ENCODE measurements at regions not wholly inside any gene's neighbourhood (a gene's known extent, or its start where the extent isn't known, plus 50 kb on each side); places are given as distances from the start of the nearest gene placed in this dataset.
"Not testable (repeated sequence)": the region's sequence is repeated elsewhere in the genome, so short reads cannot be mapped to it uniquely, and the experiment has no call there.

GRCh38 chr13:110045919-110046318 lies 259.5 kb upstream of the IRS2 start:
- WGBS, 5 donors: 76 to 89% (median 83%) methylated on average over 5 of the region's 5 CpGs
- no peaks in the 10 kb centered on the region for H3K36me3 ChIP-seq
- H3K4me3 ChIP-seq: no peak overlapping the region
- no peak for TF ChIP-seq POLR2AphosphoS5 (IDR thresholded peaks at IDR 0.05)
- TF ChIP-seq POLR2A (IDR thresholded peaks at IDR 0.05): no peak
- no peak for TF ChIP-seq CTCF (IDR thresholded peaks at IDR 0.05 in 8 of 11, conservative IDR thresholded peaks at IDR 0.05 in 3 of 11)
- DNase-seq: no peak
- H3K9me3 ChIP-seq: no peaks in the 10 kb centered on the region
- peaks cover 0 to 34% (median 0%) of the 10 kb centered on the region in 7 donors for H3K27me3 ChIP-seq (replicated peaks in 1 of 7)
- H3K27ac ChIP-seq: no peak overlapping the region
- peaks cover 0 to 5% (median 0%) of the 10 kb centered on the region in 6 donors for H3K4me1 ChIP-seq
- intact Hi-C loops (cut with DNase I; ENCODE audit: low total_unique reads): no loop called here

GRCh38 chr13:110045202-110045601 lies 258.8 kb upstream of the IRS2 start:
- Histone ChIP-seq H3K27me3 (replicated peaks in 1 of 7) (peaks cover 0 to 34% (median 0%) of the 10 kb centered on the region in 7 donors), H3K36me3 (no peaks in the 10 kb centered on the region), H3K27ac (no peak overlapping the region), H3K4me1 (peaks cover 0 to 5% (median 0%) of the 10 kb centered on the region in 6 donors), H3K4me3 (no peak overlapping the region), H3K9me3 (no peaks in the 10 kb centered on the region)
- TF ChIP-seq POLR2AphosphoS5 (IDR thresholded peaks at IDR 0.05) (no peak), POLR2A (IDR thresholded peaks at IDR 0.05) (no peak), CTCF (IDR thresholded peaks at IDR 0.05 in 8 of 11, conservative IDR thresholded peaks at IDR 0.05 in 3 of 11) (no peak)
- DNase-seq: no peak
- intact Hi-C loops (cut with DNase I; ENCODE audit: low total_unique reads): no loop called here
- WGBS, 5 donors: 92 to 97% (median 93%) methylated on average over 10 of the region's 10 CpGs

- no peak for DNase-seq
- H3K9me3 ChIP-seq: no peaks in the 10 kb centered on the region
- TF ChIP-seq POLR2A (IDR thresholded peaks at IDR 0.05) (no peak), CTCF (IDR thresholded peaks at IDR 0.05 in 8 of 11, conservative IDR thresholded peaks at IDR 0.05 in 3 of 11) (no peak), POLR2AphosphoS5 (IDR thresholded peaks at IDR 0.05) (no peak)
- WGBS, 5 donors: 46 to 64% (median 53%) methylated on average over 15 of the region's 15 CpGs
- peaks cover 0 to 5% (median 0%) of the 10 kb centered on the region in 6 donors for H3K4me1 ChIP-seq
- H3K4me3 ChIP-seq: no peak overlapping the region
- H3K27me3 ChIP-seq (replicated peaks in 1 of 7): peaks cover 0 to 34% (median 0%) of the 10 kb centered on the region in 7 donors
- no peaks in the 10 kb centered on the region for H3K36me3 ChIP-seq
- intact Hi-C loops (cut with DNase I; ENCODE audit: low total_unique reads): no loop called here
- no peak overlapping the region for H3K27ac ChIP-seq
Measured at GRCh38 chr13:110044551-110045111, 258.2 kb upstream of the IRS2 start.

- peaks cover 0 to 42% (median 0%) of the 10 kb centered on the region in 7 donors for H3K27me3 ChIP-seq (replicated peaks in 1 of 7)
- H3K4me3 ChIP-seq: no peak overlapping the region
- TF ChIP-seq POLR2A (IDR thresholded peaks at IDR 0.05): no peak
- no peak for TF ChIP-seq CTCF (IDR thresholded peaks at IDR 0.05 in 8 of 11, conservative IDR thresholded peaks at IDR 0.05 in 3 of 11)
- TF ChIP-seq POLR2AphosphoS5 (IDR thresholded peaks at IDR 0.05): no peak
- intact Hi-C loops (cut with DNase I; ENCODE audit: low total_unique reads): no loop called here
- H3K36me3 ChIP-seq: no peaks in the 10 kb centered on the region
- no peaks in the 10 kb centered on the region for H3K9me3 ChIP-seq
- H3K4me1 ChIP-seq: peaks cover 0 to 4% (median 0%) of the 10 kb centered on the region in 6 donors
- 53 to 73% (median 66%) methylated on average over 12 to 14 of the region's 14 CpGs for WGBS, 5 donors
- no peak overlapping the region for H3K27ac ChIP-seq
- no peak for DNase-seq
Measured at GRCh38 chr13:110042253-110042950, 256.0 kb upstream of the IRS2 start.

GRCh38 chr13:110041638-110042037 lies 255.3 kb upstream of the IRS2 start:
- DNase-seq; intact Hi-C loops (cut with DNase I; ENCODE audit: low total_unique reads); H3K27ac ChIP-seq; H3K4me3 ChIP-seq; H3K4me1 ChIP-seq; H3K9me3 ChIP-seq; H3K36me3 ChIP-seq: not testable (repeated sequence)
- 91 to 97% (median 96%) methylated on average over 4 of the region's 4 CpGs for WGBS, 5 donors
- H3K27me3 ChIP-seq (replicated peaks in 1 of 7): peaks cover 0 to 44% (median 0%) of the 10 kb centered on the region in 7 donors
